Left colon (tissue), 2 donors: ENCODE measurements at regions not wholly inside any gene's neighbourhood (a gene's known extent, or its start where the extent isn't known, plus 50 kb on each side); places are given as distances from the start of the nearest gene placed in this dataset.

Source experiments
- ATAC-seq: fragments of 200-7000 bp; cut with Tn5 transposase; one replicate; pipeline ENCODE4 v1.9.1; 2020; ENCODE audit warnings: mild to moderate bottlenecking, moderate library complexity
- DNase-seq, 2 donors: peaks; one replicate each; pipeline ENCODE4 v3.0.0-alpha.2; 2020
- intact Hi-C, 2 donors: fragments of 100-400 bp; cut with DNase I in 1 of 2; cut with micrococcal nuclease in 1 of 2; formaldehyde crosslinking; loops; one replicate each; pipeline versions ENCODE4 v1.11.2 to v1.14.0; 2022; cut with DNase I, micrococcal nuclease
- donor health status: DM: no; HTN: no; CAD: no.
- donor health status: DM: yes; HTN: yes; CAD: no.

- DNase-seq (no peak), ATAC-seq (no peak)
- intact Hi-C loops = no loop called here
Observed at GRCh38 chr11:133705074-133705648, 140.2 kb downstream of the SPATA19 start.

GRCh38 chr11:133699071-133699470 lies 146.2 kb downstream of the SPATA19 start:
- DNase-seq = no peak
- intact Hi-C loops = no loop called here
- no peak for ATAC-seq

- no peak for DNase-seq
- intact Hi-C loops = no loop called here
- no peak for ATAC-seq
Observed at GRCh38 chr11:133698654-133699053, 146.7 kb downstream of the SPATA19 start.

- ATAC-seq = no peak
- no peak for DNase-seq
- intact Hi-C loops = no loop called here
Observed at GRCh38 chr11:133697603-133698180, 147.6 kb downstream of the SPATA19 start.

GRCh38 chr11:133697161-133697560 lies 148.2 kb downstream of the SPATA19 start:
- intact Hi-C loops = no loop called here
- no peak for ATAC-seq
- DNase-seq = no peak

- intact Hi-C loops = no loop called here
- no peak for ATAC-seq
- no peak for DNase-seq
Observed at GRCh38 chr11:133695387-133695786, 149.9 kb downstream of the SPATA19 start.

- ATAC-seq (no peak), DNase-seq (no peak)
- intact Hi-C loops = no loop called here
Observed at GRCh38 chr11:133694701-133695100, 150.6 kb downstream of the SPATA19 start.

GRCh38 chr11:133693110-133693509 lies 152.2 kb downstream of the SPATA19 start:
- intact Hi-C loops = no loop called here
- ATAC-seq (no peak), DNase-seq (no peak)

- DNase-seq = no peak
- no peak for ATAC-seq
- intact Hi-C loops = no loop called here
Observed at GRCh38 chr11:133692126-133692934, 153.0 kb downstream of the SPATA19 start.

GRCh38 chr11:133687781-133688180 lies 155.5 kb upstream of the OPCML start:
- no peak for DNase-seq
- no peak for ATAC-seq
- intact Hi-C loops = no loop called here

GRCh38 chr11:133681901-133682300 lies 149.6 kb upstream of the OPCML start:
- no peak for ATAC-seq
- no peak for DNase-seq
- intact Hi-C loops = no loop called here

- no peak for ATAC-seq
- DNase-seq = no peak
- intact Hi-C loops = no loop called here
Observed at GRCh38 chr11:133679896-133680295, 147.6 kb upstream of the OPCML start.

GRCh38 chr11:133678191-133678590 lies 145.9 kb upstream of the OPCML start:
- ATAC-seq (no peak), DNase-seq (no peak)
- intact Hi-C loops = no loop called here

GRCh38 chr11:133677387-133677786 lies 145.1 kb upstream of the OPCML start:
- DNase-seq = no peak
- no peak for ATAC-seq
- intact Hi-C loops = no loop called here

GRCh38 chr11:133676265-133676664 lies 144.0 kb upstream of the OPCML start:
- no peak for ATAC-seq
- intact Hi-C loops = no loop called here

GRCh38 chr11:133669371-133670053 lies 137.2 kb upstream of the OPCML start:
- DNase-seq = no peak
- intact Hi-C loops = no loop called here
- no peak for ATAC-seq

More at GRCh38 chr11:133676265-133676664, 144.0 kb upstream of the OPCML start:
- DNase-seq = no peak

- DNase-seq = no peak
- ATAC-seq = no peak
- intact Hi-C loops = no loop called here
Observed at GRCh38 chr11:133663135-133663985, 131.1 kb upstream of the OPCML start.

GRCh38 chr11:133661846-133662245 lies 129.5 kb upstream of the OPCML start:
- DNase-seq (no peak), ATAC-seq (no peak)
- intact Hi-C loops = no loop called here

- DNase-seq (no peak), ATAC-seq (no peak)
- intact Hi-C loops = no loop called here
Observed at GRCh38 chr11:133660202-133660568, 127.9 kb upstream of the OPCML start.
